ENCODE measurements at regions not wholly inside any gene's neighbourhood (a gene's known extent, or its start where the extent isn't known, plus 50 kb on each side); places are given as distances from the start of the nearest gene placed in this dataset.

DNA sequence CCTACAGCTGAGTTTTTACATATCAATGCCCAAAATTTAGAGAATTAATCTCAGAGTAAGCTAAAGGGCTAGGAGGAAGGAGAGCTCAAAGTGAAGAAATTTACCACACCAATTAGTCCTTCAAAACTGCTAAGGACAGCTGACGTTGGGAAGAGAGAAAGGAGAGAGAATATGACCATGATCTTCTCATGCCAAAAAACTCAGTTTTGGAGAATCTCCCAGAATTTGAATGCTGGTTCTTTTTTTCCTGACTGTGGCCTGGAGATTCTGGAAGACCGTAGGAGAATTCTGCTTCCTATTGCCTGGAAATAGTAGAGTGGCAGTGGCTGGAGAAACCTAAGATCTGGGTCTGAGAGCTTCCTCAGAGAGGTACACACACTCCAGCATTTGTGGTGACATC lies 834.4 kb upstream of the SLIT2 start:
- no peak for DNase-seq
- TF ChIP-seq CTCF (IDR thresholded peaks at IDR 0.05 in 4 of 5, conservative IDR thresholded peaks at IDR 0.05 in 1 of 5): no peak
- TF ChIP-seq POLR2A (IDR thresholded peaks at IDR 0.05): no peak
- Histone ChIP-seq H3K4me1 (no peaks in the 10 kb centered on the region), H3K36me3 (no peaks in the 10 kb centered on the region), H3K27me3 (no peaks in the 10 kb centered on the region), H3K27ac (no peak overlapping the region), H3K4me3 (no peak overlapping the region), H3K9me3 (no peaks in the 10 kb centered on the region)
- intact Hi-C loops (cut with DNase I; ENCODE audit: low total_unique reads): no loop called here
- ATAC-seq: no peak
- in situ Hi-C loops (cut with MboI; ENCODE audit: low sequenced_read_pairs in 4 of 4): no loop called here

GRCh38 chr4:19416146-19416545 lies 835.6 kb upstream of the SLIT2 start:
- Histone ChIP-seq H3K27ac (no peak overlapping the region), H3K27me3 (no peaks in the 10 kb centered on the region), H3K36me3 (no peaks in the 10 kb centered on the region), H3K4me1 (no peaks in the 10 kb centered on the region), H3K9me3 (no peaks in the 10 kb centered on the region), H3K4me3 (no peak overlapping the region)
- DNase-seq: no peak
- in situ Hi-C loops (cut with MboI; ENCODE audit: low sequenced_read_pairs in 4 of 4): no loop called here
- no peak for TF ChIP-seq CTCF (IDR thresholded peaks at IDR 0.05 in 4 of 5, conservative IDR thresholded peaks at IDR 0.05 in 1 of 5)
- no peak for TF ChIP-seq POLR2A (IDR thresholded peaks at IDR 0.05)
- ATAC-seq: no peak
- intact Hi-C loops (cut with DNase I; ENCODE audit: low total_unique reads): no loop called here

GRCh38 chr4:19408490-19408889 lies 843.2 kb upstream of the SLIT2 start:
- no peak for TF ChIP-seq POLR2A (IDR thresholded peaks at IDR 0.05)
- no peak overlapping the region for H3K27ac ChIP-seq
- no peaks in the 10 kb centered on the region for H3K9me3 ChIP-seq
- DNase-seq (no peak), ATAC-seq (no peak)
- H3K27me3 ChIP-seq: no peaks in the 10 kb centered on the region
- in situ Hi-C loops (cut with MboI; ENCODE audit: low sequenced_read_pairs in 4 of 4): no loop called here
- no peaks in the 10 kb centered on the region for H3K4me1 ChIP-seq
- no peaks in the 10 kb centered on the region for H3K36me3 ChIP-seq
- no peak overlapping the region for H3K4me3 ChIP-seq
- intact Hi-C loops (cut with DNase I; ENCODE audit: low total_unique reads): no loop called here

- intact Hi-C loops (cut with DNase I; ENCODE audit: low total_unique reads) (no loop called here), in situ Hi-C loops (cut with MboI; ENCODE audit: low sequenced_read_pairs in 4 of 4) (no loop called here)
- Histone ChIP-seq H3K4me3 (no peak overlapping the region), H3K27me3 (no peaks in the 10 kb centered on the region), H3K36me3 (no peaks in the 10 kb centered on the region), H3K9me3 (no peaks in the 10 kb centered on the region), H3K27ac (no peak overlapping the region), H3K4me1 (no peaks in the 10 kb centered on the region)
- TF ChIP-seq CTCF (IDR thresholded peaks at IDR 0.05 in 4 of 5, conservative IDR thresholded peaks at IDR 0.05 in 1 of 5): no peak
- no peak for TF ChIP-seq POLR2A (IDR thresholded peaks at IDR 0.05)
- no peak for ATAC-seq
- no peak for DNase-seq
Observed at GRCh38 chr4:19406789-19407188, 844.9 kb upstream of the SLIT2 start.

DNA sequence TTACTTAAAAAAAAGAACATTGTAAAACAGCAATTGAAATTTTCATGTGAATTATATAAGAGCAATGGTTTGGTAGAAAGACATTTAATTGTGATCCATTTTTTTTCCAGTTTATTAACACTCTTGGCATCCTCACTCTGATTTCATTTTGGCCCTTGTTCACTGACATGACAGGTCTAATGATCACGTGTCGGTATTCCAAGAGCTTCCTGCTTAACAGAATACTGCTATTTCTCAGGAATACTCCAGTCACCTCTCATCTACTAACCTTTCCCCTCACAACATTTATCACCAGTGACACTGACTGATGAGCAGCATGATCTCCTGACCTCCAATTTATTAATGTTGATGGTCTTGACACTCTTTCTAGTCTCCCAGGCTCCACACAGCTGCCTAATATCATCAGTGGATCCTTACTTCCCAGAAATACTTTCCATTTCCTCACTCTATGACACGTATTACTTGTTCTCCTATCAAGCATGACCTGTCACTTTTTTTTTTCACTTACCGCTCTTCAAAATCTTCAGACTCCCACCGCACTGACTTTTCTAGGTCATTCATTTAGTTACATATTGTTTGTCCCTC lies 847.8 kb upstream of the SLIT2 start:
- Histone ChIP-seq H3K9me3 (no peaks in the 10 kb centered on the region), H3K27me3 (no peaks in the 10 kb centered on the region), H3K4me3 (no peak overlapping the region), H3K27ac (no peak overlapping the region), H3K4me1 (no peaks in the 10 kb centered on the region), H3K36me3 (no peaks in the 10 kb centered on the region)
- TF ChIP-seq POLR2A (IDR thresholded peaks at IDR 0.05) (no peak), CTCF (IDR thresholded peaks at IDR 0.05 in 4 of 5, conservative IDR thresholded peaks at IDR 0.05 in 1 of 5) (no peak)
- ATAC-seq (no peak), DNase-seq (no peak)
- intact Hi-C loops (cut with DNase I; ENCODE audit: low total_unique reads) (no loop called here), in situ Hi-C loops (cut with MboI; ENCODE audit: low sequenced_read_pairs in 4 of 4) (no loop called here)

Measured in gastrocnemius medialis (tissue), 4 donors.